ENCODE measurements at regions not wholly inside any gene's neighbourhood (a gene's known extent, or its start where the extent isn't known, plus 50 kb on each side); places are given as distances from the start of the nearest gene placed in this dataset.

GRCh38 chr5:142459209-142459608, 134.4 kb upstream of the SPRY4 start:
- TF ChIP-seq, protein P1, sequence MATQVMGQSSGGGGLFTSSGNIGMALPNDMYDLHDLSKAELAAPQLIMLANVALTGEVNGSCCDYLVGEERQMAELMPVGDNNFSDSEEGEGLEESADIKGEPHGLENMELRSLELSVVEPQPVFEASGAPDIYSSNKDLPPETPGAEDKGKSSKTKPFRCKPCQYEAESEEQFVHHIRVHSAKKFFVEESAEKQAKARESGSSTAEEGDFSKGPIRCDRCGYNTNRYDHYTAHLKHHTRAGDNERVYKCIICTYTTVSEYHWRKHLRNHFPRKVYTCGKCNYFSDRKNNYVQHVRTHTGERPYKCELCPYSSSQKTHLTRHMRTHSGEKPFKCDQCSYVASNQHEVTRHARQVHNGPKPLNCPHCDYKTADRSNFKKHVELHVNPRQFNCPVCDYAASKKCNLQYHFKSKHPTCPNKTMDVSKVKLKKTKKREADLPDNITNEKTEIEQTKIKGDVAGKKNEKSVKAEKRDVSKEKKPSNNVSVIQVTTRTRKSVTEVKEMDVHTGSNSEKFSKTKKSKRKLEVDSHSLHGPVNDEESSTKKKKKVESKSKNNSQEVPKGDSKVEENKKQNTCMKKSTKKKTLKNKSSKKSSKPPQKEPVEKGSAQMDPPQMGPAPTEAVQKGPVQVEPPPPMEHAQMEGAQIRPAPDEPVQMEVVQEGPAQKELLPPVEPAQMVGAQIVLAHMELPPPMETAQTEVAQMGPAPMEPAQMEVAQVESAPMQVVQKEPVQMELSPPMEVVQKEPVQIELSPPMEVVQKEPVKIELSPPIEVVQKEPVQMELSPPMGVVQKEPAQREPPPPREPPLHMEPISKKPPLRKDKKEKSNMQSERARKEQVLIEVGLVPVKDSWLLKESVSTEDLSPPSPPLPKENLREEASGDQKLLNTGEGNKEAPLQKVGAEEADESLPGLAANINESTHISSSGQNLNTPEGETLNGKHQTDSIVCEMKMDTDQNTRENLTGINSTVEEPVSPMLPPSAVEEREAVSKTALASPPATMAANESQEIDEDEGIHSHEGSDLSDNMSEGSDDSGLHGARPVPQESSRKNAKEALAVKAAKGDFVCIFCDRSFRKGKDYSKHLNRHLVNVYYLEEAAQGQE (IDR thresholded peaks at IDR 0.05; ENCODE audit: insufficient read depth in 1 of 2, low read depth in 2 of 2, low read length in 2 of 2), result peak; percentile 69 to 81
- TF ChIP-seq TAF1 (IDR thresholded peaks at IDR 0.05; ENCODE audit: borderline replicate concordance, insufficient read depth, low read length), result no peak

Measured in PFSK-1 (cell line).